Prostate gland (tissue), 2 donors: ENCODE measurements at regions not wholly inside any gene's neighbourhood (a gene's known extent, or its start where the extent isn't known, plus 50 kb on each side); places are given as distances from the start of the nearest gene placed in this dataset.

Experiments used
- DNase-seq: peaks from one replicate; pipeline ENCODE4 v3.0.0-alpha.2; 2019; ENCODE audit warnings: low spot score
- H3K27ac ChIP-seq, 2 donors: fragments of 200-600 bp; sonication (generic); 2 replicates each; pipeline ENCODE4 v1.5.1; 2017 to 2019
- H3K27me3 ChIP-seq: fragments of 200-600 bp; sonication (generic); replicated peaks from 2 replicates; pipeline ENCODE4 v1.5.1; 2019; ENCODE audit not compliant: insufficient read depth
- H3K36me3 ChIP-seq, 2 donors: fragments of 200-600 bp; sonication (generic); 1 replicate in 1 of 2; 2 replicates in 1 of 2; pipeline versions ENCODE4 v1.5.1 to v1.8.1; 2017 to 2019
- H3K4me1 ChIP-seq: fragments of 200-600 bp; sonication (generic); replicated peaks from 2 replicates; pipeline ENCODE4 v1.5.1; 2019
- H3K4me3 ChIP-seq, 2 donors: fragments of 200-600 bp; sonication (generic); 2 replicates each; pipeline ENCODE4 v1.5.1; 2017 to 2019
- H3K9me3 ChIP-seq: fragments of 200-600 bp; sonication (generic); 2 replicates; pipeline ENCODE4 v1.5.1; 2017
- POLR2A ChIP-seq: fragments of 450-650 bp; IDR thresholded peaks from one replicate; pipeline ENCODE4 v1.6.1; 2016; ENCODE audit warnings: antibody characterized with exemption, mild to moderate bottlenecking
- POLR2AphosphoS5 ChIP-seq: sonication (generic); formaldehyde crosslinking; IDR thresholded peaks from one replicate; pipeline ENCODE4 v1.6.1; 2017; ENCODE audit warnings: antibody characterized with exemption
- WGBS: methylation state at CpG from one replicate; pipeline ENCODE4 v1.1.5; 2018; 5-methylcytosine and 5-hydroxymethylcytosine counted together
- intact Hi-C: fragments of 100-400 bp; cut with DNase I; formaldehyde crosslinking; loops from one replicate; pipeline ENCODE4 v1.14.2; 2022
- TF ChIP-seq, protein P1 (sequence below), 4 experiments: fragments of 200-600 bp in 2 of 4; fragments of 450-650 bp in 2 of 4; sonication (generic) in 2 of 4; IDR thresholded peaks; 1 replicate in 3 of 4; 2 replicates in 1 of 4; pipeline ENCODE4 v1.5.1; 2016 to 2019; ENCODE audit warnings: antibody characterized with exemption in 4 of 4, mild to moderate bottlenecking in 2 of 4, moderate library complexity in 2 of 4

DNA sequence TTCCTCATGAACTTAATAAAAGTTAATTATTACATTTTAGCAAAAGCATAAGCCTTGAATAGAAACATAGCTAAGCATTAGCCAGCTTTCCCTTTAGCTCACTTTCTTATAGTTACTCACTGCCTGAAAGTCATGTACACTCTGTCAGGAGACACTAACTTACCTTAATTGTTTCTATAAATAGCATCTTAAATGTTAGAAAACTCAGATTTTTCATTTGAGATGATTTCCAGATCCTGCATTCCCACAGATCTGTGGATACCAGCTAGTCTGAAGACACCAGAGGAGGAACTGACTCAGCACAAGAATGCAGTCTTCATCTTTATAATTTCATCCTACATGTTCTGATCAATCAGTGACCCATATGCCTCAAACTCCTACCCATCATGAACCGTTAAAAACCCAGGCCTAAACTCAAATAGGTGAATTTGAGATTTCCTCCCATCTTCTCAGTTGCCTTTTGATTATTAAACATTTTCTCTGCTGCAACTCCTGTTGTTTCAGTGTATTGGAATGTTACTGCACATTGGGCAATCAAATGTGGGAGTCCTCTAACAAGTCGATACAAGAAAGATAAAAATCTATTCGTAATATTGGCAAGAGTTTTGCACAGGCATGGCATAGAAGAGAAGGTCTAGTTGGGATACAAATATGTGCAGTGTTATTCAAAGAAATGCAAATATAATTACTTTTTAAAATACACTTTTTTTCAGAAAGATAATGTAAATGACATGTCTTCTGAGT, 857.4 kb upstream of the CDH2 start:
- H3K9me3 ChIP-seq, result no peaks in the 10 kb centered on the region
- intact Hi-C loops, result no loop called here
- H3K4me1 ChIP-seq, result no peaks in the 10 kb centered on the region
- H3K4me3 ChIP-seq, result no peak overlapping the region
- TF ChIP-seq POLR2AphosphoS5 (no peak), POLR2A (no peak)
- TF ChIP-seq, protein P1, sequence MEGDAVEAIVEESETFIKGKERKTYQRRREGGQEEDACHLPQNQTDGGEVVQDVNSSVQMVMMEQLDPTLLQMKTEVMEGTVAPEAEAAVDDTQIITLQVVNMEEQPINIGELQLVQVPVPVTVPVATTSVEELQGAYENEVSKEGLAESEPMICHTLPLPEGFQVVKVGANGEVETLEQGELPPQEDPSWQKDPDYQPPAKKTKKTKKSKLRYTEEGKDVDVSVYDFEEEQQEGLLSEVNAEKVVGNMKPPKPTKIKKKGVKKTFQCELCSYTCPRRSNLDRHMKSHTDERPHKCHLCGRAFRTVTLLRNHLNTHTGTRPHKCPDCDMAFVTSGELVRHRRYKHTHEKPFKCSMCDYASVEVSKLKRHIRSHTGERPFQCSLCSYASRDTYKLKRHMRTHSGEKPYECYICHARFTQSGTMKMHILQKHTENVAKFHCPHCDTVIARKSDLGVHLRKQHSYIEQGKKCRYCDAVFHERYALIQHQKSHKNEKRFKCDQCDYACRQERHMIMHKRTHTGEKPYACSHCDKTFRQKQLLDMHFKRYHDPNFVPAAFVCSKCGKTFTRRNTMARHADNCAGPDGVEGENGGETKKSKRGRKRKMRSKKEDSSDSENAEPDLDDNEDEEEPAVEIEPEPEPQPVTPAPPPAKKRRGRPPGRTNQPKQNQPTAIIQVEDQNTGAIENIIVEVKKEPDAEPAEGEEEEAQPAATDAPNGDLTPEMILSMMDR (IDR thresholded peaks at IDR 0.05), result no peak
- DNase-seq, result no peak
- H3K27me3 ChIP-seq, result no peaks in the 10 kb centered on the region
- H3K27ac ChIP-seq, result no peak overlapping the region
- whole genome bisulfite sequencing, result 58% methylated on average over 3 of the region's 3 CpGs
- no peaks in the 10 kb centered on the region for H3K36me3 ChIP-seq

DNA sequence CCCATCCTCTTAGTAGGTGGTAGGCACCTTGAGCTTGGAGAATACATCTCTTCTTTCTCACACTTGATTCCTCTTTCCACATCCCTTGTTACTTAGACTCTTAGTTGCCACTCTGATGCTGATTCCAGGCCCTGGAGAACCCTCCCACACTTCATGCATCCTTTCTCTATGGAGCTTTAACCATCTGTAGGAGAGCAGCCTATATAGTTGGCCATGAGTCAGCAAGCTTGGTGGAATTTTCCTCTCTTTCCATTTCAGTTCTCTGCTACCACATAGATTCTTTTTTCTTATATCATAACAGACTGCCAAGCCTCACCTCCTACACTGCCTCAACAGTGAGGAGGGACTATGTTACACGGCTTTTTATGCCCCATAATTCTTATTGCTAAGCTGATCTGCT, 851.6 kb upstream of the CDH2 start:
- no peak overlapping the region for H3K27ac ChIP-seq
- intact Hi-C loops, result no loop called here
- no peaks in the 10 kb centered on the region for H3K36me3 ChIP-seq
- TF ChIP-seq POLR2A (no peak), POLR2AphosphoS5 (no peak)
- TF ChIP-seq, protein P1 (IDR thresholded peaks at IDR 0.05), result no peak
- no peak for DNase-seq
- 67% methylated on average over 1 of the region's 1 CpG for WGBS
- no peaks in the 10 kb centered on the region for H3K27me3 ChIP-seq
- H3K9me3 ChIP-seq, result no peaks in the 10 kb centered on the region
- no peak overlapping the region for H3K4me3 ChIP-seq
- no peaks in the 10 kb centered on the region for H3K4me1 ChIP-seq

DNA sequence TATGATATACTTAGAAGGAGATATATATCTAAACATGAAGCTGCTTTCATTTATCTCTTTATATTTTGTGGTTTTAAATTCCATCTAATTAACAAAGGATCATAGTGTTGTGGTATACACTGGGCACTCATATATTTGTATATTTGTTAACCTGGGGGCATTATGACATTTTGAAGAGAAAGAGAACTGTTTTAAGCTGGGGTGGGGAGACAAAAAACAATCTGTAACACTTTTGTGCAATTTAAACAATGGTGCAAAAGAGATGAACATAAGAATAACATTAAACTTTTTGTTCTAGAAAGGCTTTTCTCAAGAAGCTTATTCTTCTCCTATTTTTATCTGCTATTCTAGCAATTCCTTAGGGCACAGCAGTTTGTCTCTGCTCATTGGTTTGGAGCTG, 842.0 kb upstream of the CDH2 start:
- Histone ChIP-seq H3K4me1 (no peaks in the 10 kb centered on the region), H3K27me3 (no peaks in the 10 kb centered on the region), H3K36me3 (no peaks in the 10 kb centered on the region), H3K27ac (no peak overlapping the region), H3K4me3 (no peak overlapping the region), H3K9me3 (no peaks in the 10 kb centered on the region)
- TF ChIP-seq, protein P1 (IDR thresholded peaks at IDR 0.05), result no peak
- TF ChIP-seq POLR2AphosphoS5 (no peak), POLR2A (no peak)
- intact Hi-C loops, result no loop called here
- no peak for DNase-seq

DNA sequence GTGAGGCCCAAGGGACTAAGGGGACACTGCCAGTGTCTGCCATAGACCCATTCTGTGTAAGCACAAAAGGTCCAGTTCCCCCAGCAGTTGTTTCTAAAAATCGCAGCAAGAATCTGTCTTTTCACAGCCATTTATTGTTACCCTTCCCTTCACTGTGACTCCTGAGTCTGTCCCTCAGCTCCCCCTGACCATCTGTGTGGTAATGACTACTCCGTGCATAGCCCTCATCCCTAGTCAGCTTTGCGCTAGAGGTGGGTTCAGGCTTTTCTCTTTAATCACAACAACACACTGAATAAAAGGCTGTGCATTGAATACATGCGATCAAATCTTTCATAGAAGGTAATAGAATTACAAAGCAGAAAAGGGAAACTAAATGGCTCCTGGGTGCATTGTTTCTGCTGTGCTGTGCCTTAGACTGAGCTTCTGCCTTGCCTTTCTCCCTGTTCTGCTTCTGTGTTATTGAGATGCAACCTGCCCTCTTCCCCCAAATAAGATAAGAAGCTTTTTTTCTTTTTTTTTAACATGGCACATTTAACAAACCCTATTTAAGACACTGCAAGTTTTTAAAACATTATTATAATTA, 836.0 kb upstream of the CDH2 start:
- Histone ChIP-seq H3K4me3 (no peak overlapping the region), H3K27ac (no peak overlapping the region), H3K4me1 (no peaks in the 10 kb centered on the region), H3K27me3 (no peaks in the 10 kb centered on the region), H3K36me3 (no peaks in the 10 kb centered on the region), H3K9me3 (no peaks in the 10 kb centered on the region)
- 81% methylated on average over 4 of the region's 4 CpGs for WGBS
- intact Hi-C loops, result no loop called here
- DNase-seq, result no peak
- no peak for TF ChIP-seq POLR2A
- TF ChIP-seq POLR2AphosphoS5, result no peak
- TF ChIP-seq, protein P1 (IDR thresholded peaks at IDR 0.05), result no peak

DNA sequence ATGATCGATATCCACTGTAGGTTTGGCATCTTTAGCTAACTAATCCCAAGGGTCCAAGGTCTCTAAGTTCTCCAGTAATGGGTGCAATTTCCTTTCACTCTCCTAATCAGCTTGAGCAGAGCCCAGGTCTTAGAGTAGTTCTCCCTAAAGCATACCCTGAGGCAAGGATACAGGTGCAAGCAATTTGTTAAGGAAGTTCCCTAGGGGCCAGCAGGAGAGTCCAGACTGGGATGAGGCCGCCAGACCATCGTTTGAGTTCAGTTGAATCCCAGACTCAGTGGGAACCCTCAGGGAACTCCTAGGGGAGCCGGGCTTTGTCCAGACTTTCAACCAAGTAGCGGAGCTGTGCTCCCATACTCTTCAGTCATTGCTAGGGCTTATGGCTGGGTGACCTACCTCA, 835.4 kb upstream of the CDH2 start:
- H3K9me3 ChIP-seq, result no peaks in the 10 kb centered on the region
- no peak overlapping the region for H3K4me3 ChIP-seq
- H3K4me1 ChIP-seq, result no peaks in the 10 kb centered on the region
- H3K36me3 ChIP-seq, result no peaks in the 10 kb centered on the region
- intact Hi-C loops, result no loop called here
- no peak for DNase-seq
- 75% methylated on average over 5 of the region's 5 CpGs for WGBS
- no peaks in the 10 kb centered on the region for H3K27me3 ChIP-seq
- no peak overlapping the region for H3K27ac ChIP-seq
- TF ChIP-seq POLR2A, result no peak
- TF ChIP-seq, protein P1 (IDR thresholded peaks at IDR 0.05), result no peak
